ENCODE measurements at regions not wholly inside any gene's neighbourhood (a gene's known extent, or its start where the extent isn't known, plus 50 kb on each side); places are given as distances from the start of the nearest gene placed in this dataset.

DNA sequence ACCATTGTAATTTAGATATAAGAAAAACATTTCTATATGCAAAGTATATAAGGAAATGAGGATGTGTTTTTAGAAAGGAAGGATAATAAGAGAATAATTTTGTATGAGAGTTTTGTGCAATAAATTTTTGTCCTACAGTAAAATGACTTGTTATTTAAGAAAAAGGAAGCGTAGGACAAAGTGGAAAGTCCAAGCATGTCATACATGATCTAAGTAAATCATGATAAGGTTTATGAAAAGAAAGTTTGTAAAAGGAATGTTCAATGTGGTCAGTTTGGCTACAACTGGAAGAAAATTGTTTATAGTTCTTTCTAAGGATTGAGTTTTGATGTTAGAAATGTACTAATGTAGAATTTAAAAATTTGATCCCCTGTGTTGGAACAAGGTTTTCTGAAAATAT lies 222.3 kb downstream of the KATNAL1 start (continued):
- no peak for TF ChIP-seq REST (IDR thresholded peaks at IDR 0.05; ENCODE audit: borderline replicate concordance)
- no peak for TF ChIP-seq REST (CRISPR knock-in tag; IDR thresholded peaks at IDR 0.05; ENCODE audit: low read depth)
- TF ChIP-seq NCOA6 (IDR thresholded peaks at IDR 0.05): no peak

DNA sequence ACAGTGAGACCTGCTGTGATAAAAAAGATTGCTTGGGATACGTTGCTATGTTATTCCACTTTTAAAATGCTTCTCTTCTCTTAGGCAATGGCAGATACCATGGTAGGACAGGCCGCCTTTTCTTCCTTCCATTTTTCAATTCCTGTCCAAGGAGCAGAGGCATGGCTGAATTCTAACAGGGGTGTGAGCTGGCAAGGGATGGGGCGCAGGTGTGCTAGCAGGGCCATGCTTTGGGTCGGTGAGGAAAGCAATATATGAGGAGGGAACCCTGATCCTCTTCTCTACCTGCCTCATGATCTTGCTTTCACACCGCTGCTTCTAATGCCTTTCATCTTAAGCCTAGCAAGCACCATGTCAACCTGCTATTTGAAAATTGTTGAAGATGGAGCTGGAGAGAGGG lies 225.0 kb downstream of the KATNAL1 start:
- ChIA-PET POLR2A (no interaction called here), CTCF (ENCODE audit: low intra/inter-chr PET ratio) (no interaction called here)
- no peak for ATAC-seq
- DNase-seq (ENCODE audit: extremely low read depth in 1 of 4, low spot score in 3 of 4): no peak
- no peaks in the 10 kb centered on the region for H3K9me1 ChIP-seq (ENCODE audit: control insufficient read depth, insufficient read depth, low read length)
- H3K4me2 ChIP-seq (ENCODE audit: insufficient read depth, low read length): no peak overlapping the region
- H3K4me1 ChIP-seq (replicated peaks in 1 of 2; ENCODE audit: control insufficient read depth in 2 of 2, insufficient read depth in 2 of 2, low read length in 2 of 2): no peaks in the 10 kb centered on the region
- no peaks in the 10 kb centered on the region for H4K20me1 ChIP-seq (replicated peaks; ENCODE audit: control insufficient read depth, insufficient read depth, low read length)
- BruUV-seq (replicated peaks): no TSS peak
- no peak for FAIRE-seq
- in situ Hi-C loops (cut with MboI) (no loop called here), intact Hi-C loops (cut with micrococcal nuclease) (no loop called here)
- H3K27me3 ChIP-seq (ENCODE audit: control insufficient read depth in 2 of 2, insufficient read depth in 2 of 2, low read length in 2 of 2): peaks cover 0 to 14% of the 10 kb centered on the region in 2 experiments; a peak in 3 of 5 replicates
- no peak overlapping the region for H3K9ac ChIP-seq (ENCODE audit: insufficient read depth in 1 of 2, low read depth in 2 of 2, low read length in 2 of 2)
- H3K27ac ChIP-seq (ENCODE audit: extremely low read depth, low read depth, low read length): no peak overlapping the region
- H2AFZ ChIP-seq (ENCODE audit: low read depth, low read length): no peak overlapping the region
- no peak overlapping the region for H3K4me3 ChIP-seq
- no peaks in the 10 kb centered on the region for H3K36me3 ChIP-seq (ENCODE audit: control insufficient read depth, insufficient read depth, low read length)
- no peaks in the 10 kb centered on the region; the same call in 1 of the 2 replicates for H3K9me3 ChIP-seq (replicated peaks; ENCODE audit: control insufficient read depth, insufficient read depth, low read depth, low read length)
- no peaks in the 10 kb centered on the region for H3K79me2 ChIP-seq (ENCODE audit: control insufficient read depth, insufficient read depth, low read length)
- 0% methylated on average over 5 of the region's 5 CpGs for WGBS (ENCODE audit: insufficient coverage, low coverage, missing lambda C conversion rate)
- TF ChIP-seq NEUROD1 (IDR thresholded peaks at IDR 0.05; ENCODE audit: borderline replicate concordance, low read depth, low read length, partially characterized antibody): no peak
- TF ChIP-seq, protein P1, sequence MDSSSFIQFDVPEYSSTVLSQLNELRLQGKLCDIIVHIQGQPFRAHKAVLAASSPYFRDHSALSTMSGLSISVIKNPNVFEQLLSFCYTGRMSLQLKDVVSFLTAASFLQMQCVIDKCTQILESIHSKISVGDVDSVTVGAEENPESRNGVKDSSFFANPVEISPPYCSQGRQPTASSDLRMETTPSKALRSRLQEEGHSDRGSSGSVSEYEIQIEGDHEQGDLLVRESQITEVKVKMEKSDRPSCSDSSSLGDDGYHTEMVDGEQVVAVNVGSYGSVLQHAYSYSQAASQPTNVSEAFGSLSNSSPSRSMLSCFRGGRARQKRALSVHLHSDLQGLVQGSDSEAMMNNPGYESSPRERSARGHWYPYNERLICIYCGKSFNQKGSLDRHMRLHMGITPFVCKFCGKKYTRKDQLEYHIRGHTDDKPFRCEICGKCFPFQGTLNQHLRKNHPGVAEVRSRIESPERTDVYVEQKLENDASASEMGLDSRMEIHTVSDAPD (CRISPR knock-in tag; IDR thresholded peaks at IDR 0.05): no peak
- no peak for TF ChIP-seq IFI16 (CRISPR knock-in tag; IDR thresholded peaks at IDR 0.05)
- TF ChIP-seq ZNF778 (CRISPR knock-in tag; IDR thresholded peaks at IDR 0.05): no peak
- TF ChIP-seq NCOR1 (IDR thresholded peaks at IDR 0.05): no peak
- TF ChIP-seq CCNT2 (IDR thresholded peaks at IDR 0.05; ENCODE audit: borderline replicate concordance, extremely low read depth, insufficient read length, low read depth, low read length): no peak
- no peak for TF ChIP-seq ZNF133 (CRISPR knock-in tag; IDR thresholded peaks at IDR 0.05)
- no peak for TF ChIP-seq ILK (tag; IDR thresholded peaks at IDR 0.05; ENCODE audit: borderline replicate concordance, low read depth)
- no peak for TF ChIP-seq OTX1 (CRISPR knock-in tag; IDR thresholded peaks at IDR 0.05)
- TF ChIP-seq NFE2 (IDR thresholded peaks at IDR 0.05; ENCODE audit: low read depth): no peak
- TF ChIP-seq XRCC5 (IDR thresholded peaks at IDR 0.05; ENCODE audit: low read depth, low read length): no peak
- no peak for TF ChIP-seq MTA3 (IDR thresholded peaks at IDR 0.05; ENCODE audit: borderline replicate concordance)
